ENCODE measurements at regions not wholly inside any gene's neighbourhood (a gene's known extent, or its start where the extent isn't known, plus 50 kb on each side); places are given as distances from the start of the nearest gene placed in this dataset.
A peak's percentile ranks its signal among the peaks of the same experiment; 100 is the strongest.
"Not testable (repeated sequence)": the region's sequence is repeated elsewhere in the genome, so short reads cannot be mapped to it uniquely, and the experiment has no call there.

- H3K9me3 Mint-ChIP-seq; H3K4me3 Mint-ChIP-seq; H3K4me1 Mint-ChIP-seq; ATAC-seq (replicated peaks in 1 of 4); POLR2A ChIA-PET; H3K4me3 ChIP-seq (ENCODE audit: control insufficient read depth in 1 of 2, extremely low read depth in 1 of 2, low read length in 1 of 2); H3K27ac Mint-ChIP-seq; H3K27me3 Mint-ChIP-seq; CTCF ChIA-PET; H3K9me3 ChIP-seq; H3K36me3 ChIP-seq (ENCODE audit: control insufficient read depth in 2 of 2, extremely low read depth in 1 of 2, insufficient read depth in 1 of 2, low read length in 1 of 2); H3K4me1 ChIP-seq (ENCODE audit: control insufficient read depth in 1 of 2, extremely low read depth in 1 of 2, insufficient read depth in 2 of 2, low read length in 2 of 2); H3K27me3 ChIP-seq (replicated peaks in 1 of 2; ENCODE audit: control insufficient read depth in 2 of 2, extremely low read depth in 1 of 2, insufficient read depth in 2 of 2, low read length in 1 of 2); H3K27ac ChIP-seq (ENCODE audit: low read length); DNase-seq; H3K36me3 Mint-ChIP-seq: not testable (repeated sequence)
- no CpG with 5 or more reads among the region's 1 CpG for WGBS (ENCODE audit: insufficient coverage)
Measured at GRCh38 chr10:34878651-34879050, 63.6 kb upstream of the PARD3 start.

- no peak for DNase-seq
- H3K27ac Mint-ChIP-seq: no peak overlapping the region
- H3K4me1 ChIP-seq (ENCODE audit: control insufficient read depth in 1 of 2, extremely low read depth in 1 of 2, insufficient read depth in 2 of 2, low read length in 2 of 2): no peaks in the 10 kb centered on the region
- no peaks in the 10 kb centered on the region for H3K9me3 ChIP-seq
- no peak for ATAC-seq (replicated peaks in 1 of 4)
- H3K4me3 Mint-ChIP-seq: no peak overlapping the region
- no peak overlapping the region for H3K27ac ChIP-seq (ENCODE audit: low read length)
- H3K36me3 Mint-ChIP-seq: no peaks in the 10 kb centered on the region
- POLR2A ChIA-PET: no interaction called here
- peaks cover 0 to 2% of the 10 kb centered on the region in 2 donors for H3K27me3 Mint-ChIP-seq
- H3K36me3 ChIP-seq (ENCODE audit: control insufficient read depth in 2 of 2, extremely low read depth in 1 of 2, insufficient read depth in 1 of 2, low read length in 1 of 2): no peaks in the 10 kb centered on the region
- H3K4me3 ChIP-seq (ENCODE audit: control insufficient read depth in 1 of 2, extremely low read depth in 1 of 2, low read length in 1 of 2): no peak overlapping the region
- CTCF ChIA-PET: no interaction called here
- H3K4me1 Mint-ChIP-seq: no peaks in the 10 kb centered on the region
- WGBS (ENCODE audit: insufficient coverage): 97% methylated on average over 5 of the region's 11 CpGs
- no peaks in the 10 kb centered on the region for H3K27me3 ChIP-seq (replicated peaks in 1 of 2; ENCODE audit: control insufficient read depth in 2 of 2, extremely low read depth in 1 of 2, insufficient read depth in 2 of 2, low read length in 1 of 2)
- no peaks in the 10 kb centered on the region for H3K9me3 Mint-ChIP-seq
Measured at GRCh38 chr10:34875061-34875460, 60.0 kb upstream of the PARD3 start.

GRCh38 chr10:34872820-34873219 is 57.7 kb upstream of the PARD3 start:
- CTCF ChIA-PET: no interaction called here
- DNase-seq (no peak), ATAC-seq (replicated peaks in 1 of 4) (no peak)
- Mint-ChIP-seq H3K4me1 (peaks cover 0 to 11% (median 6%) of the 10 kb centered on the region in 3 donors), H3K4me3 (no peak overlapping the region), H3K27me3 (peaks cover 2 to 6% of the 10 kb centered on the region in 2 donors), H3K27ac (no peak overlapping the region), H3K9me3 (no peaks in the 10 kb centered on the region), H3K36me3 (no peaks in the 10 kb centered on the region)
- H3K4me1 ChIP-seq (ENCODE audit: control insufficient read depth in 1 of 2, extremely low read depth in 1 of 2, insufficient read depth in 2 of 2, low read length in 2 of 2): peaks cover 0 to 4% of the 10 kb centered on the region in 2 experiments
- POLR2A ChIA-PET: no interaction called here
- H3K9me3 ChIP-seq: no peaks in the 10 kb centered on the region
- no peaks in the 10 kb centered on the region for H3K27me3 ChIP-seq (replicated peaks in 1 of 2; ENCODE audit: control insufficient read depth in 2 of 2, extremely low read depth in 1 of 2, insufficient read depth in 2 of 2, low read length in 1 of 2)
- no peaks in the 10 kb centered on the region for H3K36me3 ChIP-seq (ENCODE audit: control insufficient read depth in 2 of 2, extremely low read depth in 1 of 2, insufficient read depth in 1 of 2, low read length in 1 of 2)
- 89% methylated on average over 2 of the region's 3 CpGs for WGBS (ENCODE audit: insufficient coverage)
- H3K4me3 ChIP-seq (ENCODE audit: control insufficient read depth in 1 of 2, extremely low read depth in 1 of 2, low read length in 1 of 2): no peak overlapping the region
- no peak overlapping the region for H3K27ac ChIP-seq (ENCODE audit: low read length)

- Histone ChIP-seq H3K27me3 (replicated peaks in 1 of 2; ENCODE audit: control insufficient read depth in 2 of 2, extremely low read depth in 1 of 2, insufficient read depth in 2 of 2, low read length in 1 of 2) (peaks cover 0 to 3% of the 10 kb centered on the region in 2 experiments), H3K4me3 (ENCODE audit: control insufficient read depth in 1 of 2, extremely low read depth in 1 of 2, low read length in 1 of 2) (no peak overlapping the region), H3K4me1 (ENCODE audit: control insufficient read depth in 1 of 2, extremely low read depth in 1 of 2, insufficient read depth in 2 of 2, low read length in 2 of 2) (peaks cover 0 to 4% of the 10 kb centered on the region in 2 experiments), H3K36me3 (ENCODE audit: control insufficient read depth in 2 of 2, extremely low read depth in 1 of 2, insufficient read depth in 1 of 2, low read length in 1 of 2) (no peaks in the 10 kb centered on the region), H3K27ac (ENCODE audit: low read length) (no peak overlapping the region), H3K9me3 (no peaks in the 10 kb centered on the region)
- Mint-ChIP-seq H3K36me3 (no peaks in the 10 kb centered on the region), H3K4me1 (peaks cover 0 to 11% (median 6%) of the 10 kb centered on the region in 3 donors), H3K9me3 (no peaks in the 10 kb centered on the region), H3K27me3 (peaks cover 9 to 12% of the 10 kb centered on the region in 2 donors), H3K27ac (no peak overlapping the region), H3K4me3 (peak overlapping the region in 1 of 3 donors; percentile 34)
- WGBS (ENCODE audit: insufficient coverage): 47% methylated on average over 4 of the region's 11 CpGs
- POLR2A ChIA-PET: no interaction called here
- CTCF ChIA-PET: no interaction called here
- ATAC-seq (replicated peaks in 1 of 4) (no peak), DNase-seq (no peak)
Measured at GRCh38 chr10:34869135-34869836, 54.2 kb upstream of the PARD3 start.

GRCh38 chr10:34868589-34868988 is 53.5 kb upstream of the PARD3 start:
- ChIA-PET POLR2A (no interaction called here), CTCF (no interaction called here)
- Histone ChIP-seq H3K4me1 (ENCODE audit: control insufficient read depth in 1 of 2, extremely low read depth in 1 of 2, insufficient read depth in 2 of 2, low read length in 2 of 2) (peaks cover 0 to 4% of the 10 kb centered on the region in 2 experiments), H3K27ac (ENCODE audit: low read length) (no peak overlapping the region), H3K27me3 (replicated peaks in 1 of 2; ENCODE audit: control insufficient read depth in 2 of 2, extremely low read depth in 1 of 2, insufficient read depth in 2 of 2, low read length in 1 of 2) (peaks cover 0 to 5% of the 10 kb centered on the region in 2 experiments), H3K9me3 (no peaks in the 10 kb centered on the region), H3K4me3 (ENCODE audit: control insufficient read depth in 1 of 2, extremely low read depth in 1 of 2, low read length in 1 of 2) (no peak overlapping the region), H3K36me3 (ENCODE audit: control insufficient read depth in 2 of 2, extremely low read depth in 1 of 2, insufficient read depth in 1 of 2, low read length in 1 of 2) (no peaks in the 10 kb centered on the region)
- ATAC-seq (replicated peaks in 1 of 4): no peak
- Mint-ChIP-seq H3K4me3 (no peak overlapping the region), H3K27me3 (peaks cover 9 to 14% of the 10 kb centered on the region in 2 donors), H3K4me1 (peaks cover 0 to 11% (median 6%) of the 10 kb centered on the region in 3 donors), H3K27ac (no peak overlapping the region), H3K9me3 (no peaks in the 10 kb centered on the region), H3K36me3 (no peaks in the 10 kb centered on the region)
- 69% methylated on average over 3 of the region's 6 CpGs for WGBS (ENCODE audit: insufficient coverage)
- no peak for DNase-seq

GRCh38 chr10:34866848-34867247 is 51.8 kb upstream of the PARD3 start:
- CTCF ChIA-PET: no interaction called here
- POLR2A ChIA-PET: interaction anchor here in 1 of 2 donors (0.5 kb wide), 1 partner anchor 24 kb away, joined by 3 read pairs; no protein-coding TSS in a partner anchor
- no peak overlapping the region for H3K27ac ChIP-seq (ENCODE audit: low read length)
- ATAC-seq (replicated peaks in 1 of 4) (no peak), DNase-seq (no peak)
- no peaks in the 10 kb centered on the region for H3K9me3 ChIP-seq
- Mint-ChIP-seq H3K36me3 (no peaks in the 10 kb centered on the region), H3K27me3 (peaks cover 9 to 14% of the 10 kb centered on the region in 2 donors), H3K27ac (no peak overlapping the region), H3K4me1 (peaks cover 0 to 11% (median 6%) of the 10 kb centered on the region in 3 donors), H3K9me3 (no peaks in the 10 kb centered on the region), H3K4me3 (no peak overlapping the region)
- no peak overlapping the region for H3K4me3 ChIP-seq (ENCODE audit: control insufficient read depth in 1 of 2, extremely low read depth in 1 of 2, low read length in 1 of 2)
- H3K27me3 ChIP-seq (replicated peaks in 1 of 2; ENCODE audit: control insufficient read depth in 2 of 2, extremely low read depth in 1 of 2, insufficient read depth in 2 of 2, low read length in 1 of 2): peaks cover 0 to 9% of the 10 kb centered on the region in 2 experiments
- H3K4me1 ChIP-seq (ENCODE audit: control insufficient read depth in 1 of 2, extremely low read depth in 1 of 2, insufficient read depth in 2 of 2, low read length in 2 of 2): peaks cover 0 to 4% of the 10 kb centered on the region in 2 experiments
- no CpG with 5 or more reads among the region's 3 CpGs for WGBS (ENCODE audit: insufficient coverage)
- no peaks in the 10 kb centered on the region for H3K36me3 ChIP-seq (ENCODE audit: control insufficient read depth in 2 of 2, extremely low read depth in 1 of 2, insufficient read depth in 1 of 2, low read length in 1 of 2)

Data from T-cell (primary cell).